ENCODE measurements at regions not wholly inside any gene's neighbourhood (a gene's known extent, or its start where the extent isn't known, plus 50 kb on each side); places are given as distances from the start of the nearest gene placed in this dataset.

DNA sequence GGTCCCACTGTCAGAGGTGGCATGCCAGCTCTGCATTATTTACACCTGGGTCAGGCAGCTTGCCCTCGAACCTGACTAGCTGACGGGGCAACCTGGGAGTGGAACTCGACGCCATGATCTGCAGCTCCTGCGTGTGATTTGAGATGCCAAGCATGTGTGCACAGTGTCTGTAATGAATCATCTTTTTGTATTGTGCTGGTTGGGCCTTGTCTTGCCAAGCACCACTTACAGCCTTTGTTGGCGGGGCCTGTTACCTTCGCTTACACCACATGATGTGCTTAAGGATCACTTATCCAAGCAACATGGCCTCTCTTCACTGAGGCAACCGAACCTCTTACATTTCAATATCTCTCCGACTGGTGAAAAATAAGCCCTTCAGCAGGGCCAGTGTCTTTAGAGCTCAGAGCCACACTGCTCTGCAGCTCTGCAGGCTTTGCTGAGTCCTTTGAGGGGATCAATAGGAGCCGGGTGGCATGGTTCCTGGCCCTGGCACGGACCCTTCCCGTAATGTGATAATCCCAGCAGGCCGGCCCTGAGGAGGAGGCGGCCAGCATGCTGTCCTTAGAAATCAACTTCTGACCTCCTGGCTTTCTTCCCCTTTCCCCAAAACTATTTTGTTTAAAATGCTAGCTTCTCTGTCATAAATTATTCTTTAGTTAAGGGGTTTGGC is 297.7 kb upstream of the CD180 start:
- Histone ChIP-seq H2AFZ (ENCODE audit: low read depth, low read length, poor library complexity, severe bottlenecking) (no peak overlapping the region), H3K9me3 (ENCODE audit: control insufficient read depth in 1 of 2, insufficient read depth in 1 of 2, low read depth in 1 of 2, low read length in 2 of 2) (no peaks in the 10 kb centered on the region), H3K4me3 (replicated peaks in 1 of 2; ENCODE audit: low read depth in 1 of 2, low read length in 2 of 2) (no peak overlapping the region), H3K4me1 (ENCODE audit: control insufficient read depth in 1 of 2, insufficient read depth in 2 of 2, low read length in 2 of 2) (no peaks in the 10 kb centered on the region), H3K4me2 (ENCODE audit: low read length) (no peak overlapping the region), H3K79me2 (ENCODE audit: insufficient read depth, low read length) (no peaks in the 10 kb centered on the region), H3K27ac (ENCODE audit: low read depth, low read length) (no peak overlapping the region), H3K9ac (ENCODE audit: low read length) (no peak overlapping the region), H4K20me1 (ENCODE audit: insufficient read depth) (no peaks in the 10 kb centered on the region), H3K27me3 (ENCODE audit: insufficient read depth, low read length) (no peaks in the 10 kb centered on the region), H3K36me3 (ENCODE audit: control insufficient read depth in 1 of 2, insufficient read depth in 2 of 2, low read length in 2 of 2) (no peaks in the 10 kb centered on the region), H3K9me2 (ENCODE audit: insufficient read depth) (no peaks in the 10 kb centered on the region)
- no peak for DNase-seq (ENCODE audit: low read depth, low spot score)
- RAD21 ChIA-PET (ENCODE audit: low non-redundant PET in 1 of 2, low total read pairs in 2 of 2, uncharacterized antibody in 2 of 2, unreplicated experiment in 2 of 2) = no interaction called here
- no peak for TF ChIP-seq TCF7L2 (IDR thresholded peaks at IDR 0.05; ENCODE audit: borderline replicate concordance, extremely low read depth, insufficient read depth, insufficient read length)
- TF ChIP-seq, protein P1, sequence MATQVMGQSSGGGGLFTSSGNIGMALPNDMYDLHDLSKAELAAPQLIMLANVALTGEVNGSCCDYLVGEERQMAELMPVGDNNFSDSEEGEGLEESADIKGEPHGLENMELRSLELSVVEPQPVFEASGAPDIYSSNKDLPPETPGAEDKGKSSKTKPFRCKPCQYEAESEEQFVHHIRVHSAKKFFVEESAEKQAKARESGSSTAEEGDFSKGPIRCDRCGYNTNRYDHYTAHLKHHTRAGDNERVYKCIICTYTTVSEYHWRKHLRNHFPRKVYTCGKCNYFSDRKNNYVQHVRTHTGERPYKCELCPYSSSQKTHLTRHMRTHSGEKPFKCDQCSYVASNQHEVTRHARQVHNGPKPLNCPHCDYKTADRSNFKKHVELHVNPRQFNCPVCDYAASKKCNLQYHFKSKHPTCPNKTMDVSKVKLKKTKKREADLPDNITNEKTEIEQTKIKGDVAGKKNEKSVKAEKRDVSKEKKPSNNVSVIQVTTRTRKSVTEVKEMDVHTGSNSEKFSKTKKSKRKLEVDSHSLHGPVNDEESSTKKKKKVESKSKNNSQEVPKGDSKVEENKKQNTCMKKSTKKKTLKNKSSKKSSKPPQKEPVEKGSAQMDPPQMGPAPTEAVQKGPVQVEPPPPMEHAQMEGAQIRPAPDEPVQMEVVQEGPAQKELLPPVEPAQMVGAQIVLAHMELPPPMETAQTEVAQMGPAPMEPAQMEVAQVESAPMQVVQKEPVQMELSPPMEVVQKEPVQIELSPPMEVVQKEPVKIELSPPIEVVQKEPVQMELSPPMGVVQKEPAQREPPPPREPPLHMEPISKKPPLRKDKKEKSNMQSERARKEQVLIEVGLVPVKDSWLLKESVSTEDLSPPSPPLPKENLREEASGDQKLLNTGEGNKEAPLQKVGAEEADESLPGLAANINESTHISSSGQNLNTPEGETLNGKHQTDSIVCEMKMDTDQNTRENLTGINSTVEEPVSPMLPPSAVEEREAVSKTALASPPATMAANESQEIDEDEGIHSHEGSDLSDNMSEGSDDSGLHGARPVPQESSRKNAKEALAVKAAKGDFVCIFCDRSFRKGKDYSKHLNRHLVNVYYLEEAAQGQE (IDR thresholded peaks at IDR 0.05; ENCODE audit: low read depth) = no peak
- TF ChIP-seq EGR1 (IDR thresholded peaks at IDR 0.05; ENCODE audit: low read depth) = no peak
- TF ChIP-seq CEBPB (IDR thresholded peaks at IDR 0.05; ENCODE audit: low read depth) = no peak
- TF ChIP-seq RAD21 (IDR thresholded peaks at IDR 0.05; ENCODE audit: low read depth) = no peak
- no peak for TF ChIP-seq EZH2phosphoT487 (IDR thresholded peaks at IDR 0.05; ENCODE audit: borderline replicate concordance)
- no peak for TF ChIP-seq ELF1 (IDR thresholded peaks at IDR 0.05; ENCODE audit: borderline replicate concordance, low read depth)
- TF ChIP-seq CTCF (IDR thresholded peaks at IDR 0.05 in 2 of 3, conservative IDR thresholded peaks at IDR 0.05 in 1 of 3; ENCODE audit: borderline replicate concordance in 1 of 3, insufficient read depth in 1 of 3, low read depth in 2 of 3, low read length in 2 of 3) = no peak
- no peak for TF ChIP-seq SRF (IDR thresholded peaks at IDR 0.05; ENCODE audit: low read depth)
- TF ChIP-seq FOSL1 (IDR thresholded peaks at IDR 0.05; ENCODE audit: low read depth) = no peak
- TF ChIP-seq ZFX (IDR thresholded peaks at IDR 0.05) = no peak
- TF ChIP-seq YY1 (IDR thresholded peaks at IDR 0.05; ENCODE audit: extremely low read depth, insufficient replicate concordance, low read depth, low read length) = no peak
- TF ChIP-seq ZNF274 (IDR thresholded peaks at IDR 0.05; ENCODE audit: low read depth, low read length) = no peak
- TF ChIP-seq, protein P2, sequence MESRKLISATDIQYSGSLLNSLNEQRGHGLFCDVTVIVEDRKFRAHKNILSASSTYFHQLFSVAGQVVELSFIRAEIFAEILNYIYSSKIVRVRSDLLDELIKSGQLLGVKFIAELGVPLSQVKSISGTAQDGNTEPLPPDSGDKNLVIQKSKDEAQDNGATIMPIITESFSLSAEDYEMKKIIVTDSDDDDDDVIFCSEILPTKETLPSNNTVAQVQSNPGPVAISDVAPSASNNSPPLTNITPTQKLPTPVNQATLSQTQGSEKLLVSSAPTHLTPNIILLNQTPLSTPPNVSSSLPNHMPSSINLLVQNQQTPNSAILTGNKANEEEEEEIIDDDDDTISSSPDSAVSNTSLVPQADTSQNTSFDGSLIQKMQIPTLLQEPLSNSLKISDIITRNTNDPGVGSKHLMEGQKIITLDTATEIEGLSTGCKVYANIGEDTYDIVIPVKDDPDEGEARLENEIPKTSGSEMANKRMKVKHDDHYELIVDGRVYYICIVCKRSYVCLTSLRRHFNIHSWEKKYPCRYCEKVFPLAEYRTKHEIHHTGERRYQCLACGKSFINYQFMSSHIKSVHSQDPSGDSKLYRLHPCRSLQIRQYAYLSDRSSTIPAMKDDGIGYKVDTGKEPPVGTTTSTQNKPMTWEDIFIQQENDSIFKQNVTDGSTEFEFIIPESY (IDR thresholded peaks at IDR 0.05; ENCODE audit: extremely low read depth, insufficient replicate concordance, low read length) = no peak
- TF ChIP-seq, protein P3, sequence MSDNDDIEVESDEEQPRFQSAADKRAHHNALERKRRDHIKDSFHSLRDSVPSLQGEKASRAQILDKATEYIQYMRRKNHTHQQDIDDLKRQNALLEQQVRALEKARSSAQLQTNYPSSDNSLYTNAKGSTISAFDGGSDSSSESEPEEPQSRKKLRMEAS (IDR thresholded peaks at IDR 0.05) = no peak
- POLR2A ChIA-PET = no interaction called here
- ATAC-seq = no peak
- CTCF ChIA-PET = interaction anchor here (1.0 to 1.1 kb wide), 2 partner anchors 13 to 759 kb away, joined by 3 read pairs; no protein-coding TSS in a partner anchor
- BruUV-seq (replicated peaks) = no TSS peak
- intact Hi-C loops (cut with micrococcal nuclease) = loop anchor here (10.0 kb wide), 1 partner anchor 250 kb away; no protein-coding TSS in a partner anchor
